Ovary (tissue), 3 donors: ENCODE measurements at regions not wholly inside any gene's neighbourhood (a gene's known extent, or its start where the extent isn't known, plus 50 kb on each side); places are given as distances from the start of the nearest gene placed in this dataset.

Experiments used
- CTCF ChIP-seq, 3 donors: fragments of 450-650 bp in 2 of 3; fragments of 200-600 bp in 1 of 3; IDR thresholded peaks; one replicate each; pipeline versions ENCODE4 v1.5.1 to v1.8.0; 2016 to 2022; ENCODE audit warnings: antibody characterized with exemption in 3 of 3, mild to moderate bottlenecking in 1 of 3
- EP300 ChIP-seq: sonication (generic); formaldehyde crosslinking; IDR thresholded peaks from one replicate; pipeline ENCODE4 v1.6.1; 2017; ENCODE audit warnings: antibody characterized with exemption
- POLR2A ChIP-seq: fragments of 450-650 bp; IDR thresholded peaks from one replicate; pipeline ENCODE4 v1.6.1; 2017; ENCODE audit warnings: antibody characterized with exemption, mild to moderate bottlenecking, moderate library complexity
- donor health status: DM: no; HTN: no; CAD: no.

- TF ChIP-seq CTCF (IDR thresholded peaks at IDR 0.05) = no peak
- TF ChIP-seq EP300 = no peak
- no peak for TF ChIP-seq POLR2A
These were observed 53.4 kb upstream of the POMGNT2 start for GRCh38 chr3:43159131-43159875.
